ENCODE measurements at regions not wholly inside any gene's neighbourhood (a gene's known extent, or its start where the extent isn't known, plus 50 kb on each side); places are given as distances from the start of the nearest gene placed in this dataset.

- DNase-seq: no peak
Observed at GRCh38 chr12:98446060-98446459, 69.3 kb upstream of the TMPO start.

GRCh38 chr12:98446682-98447081 is 68.7 kb upstream of the TMPO start:
- no peak for DNase-seq

- DNase-seq: no peak
Observed at GRCh38 chr12:98449584-98449983, 65.8 kb upstream of the TMPO start.

GRCh38 chr12:98453070-98453469 is 62.3 kb upstream of the TMPO start:
- DNase-seq: no peak

GRCh38 chr12:98453492-98453891 is 61.9 kb upstream of the TMPO start:
- DNase-seq: no peak

- DNase-seq: peak in 1 of 2 experiments; percentile 1
Observed at GRCh38 chr12:98456041-98456440, 59.3 kb upstream of the TMPO start.

- DNase-seq: no peak
Observed at GRCh38 chr12:98456576-98457573, 58.5 kb upstream of the TMPO start.

GRCh38 chr12:98464190-98464589 is 51.2 kb upstream of the TMPO start:
- DNase-seq: no peak

- DNase-seq: no peak
Observed at GRCh38 chr12:98465505-98465904, 49.9 kb upstream of the TMPO start.
